GM12878 (cell line): ENCODE measurements at regions not wholly inside any gene's neighbourhood (a gene's known extent, or its start where the extent isn't known, plus 50 kb on each side); places are given as distances from the start of the nearest gene placed in this dataset.

Source experiments
- ATAC-seq: fragments of 200-7000 bp; cut with Tn5 transposase; 3 replicates; pipeline ENCODE4 v1.9.1; 2020; ENCODE audit warnings: mild to moderate bottlenecking, moderate library complexity
- BruUV-seq: library from RNA; stranded (reverse); fragments of 400-500 nt; replicated peaks from 2 replicates; lab custom pipeline; 2021; lab: Mats Ljungman, UMichigan
- CTCF ChIA-PET: fragments of 300-600 bp; sonication (Branson Sonifier 250); formaldehyde crosslinking; extraction: SDS; loops from one replicate; lab custom pipeline; 2021; ENCODE audit warnings: inconsistent platforms; lab: Yijun Ruan, JAX
- POLR2A ChIA-PET: fragments of 350-600 bp; formaldehyde crosslinking; extraction: SDS; loops from one replicate; lab custom pipeline; 2021; ENCODE audit warnings: inconsistent platforms; lab: Charles Lee
- RAD21 ChIA-PET: fragments of 300-600 bp; sonication (Branson Sonifier 250); formaldehyde crosslinking; loops from one replicate; lab custom pipeline; 2023; ENCODE audit warnings: antibody characterized with exemption; ENCODE audit not compliant: unreplicated experiment; lab: Charles Lee
- SMC1A ChIA-PET: fragments of 300-600 bp; sonication (Branson Sonifier 250); formaldehyde crosslinking; loops from one replicate; lab custom pipeline; 2023; ENCODE audit not compliant: unreplicated experiment, uncharacterized antibody; lab: Charles Lee
- DNase-seq: peaks from one replicate; pipeline ENCODE4 v3.0.0-alpha.2; 2011; ENCODE audit warnings: low read depth, low spot score
- FAIRE-seq: peaks from 3 replicates; lab custom pipeline; 2011; peaks lifted over from hg19 to GRCh38; lab: Jason Lieb, UNC
- H2AFZ ChIP-seq: 2 replicates; pipeline ENCODE4 v1.6.0; 2011; ENCODE audit warnings: low read depth, low read length, control low read depth; ENCODE audit not compliant: control insufficient read depth
- H3K27ac ChIP-seq: 2 replicates; pipeline ENCODE4 v1.5.1; 2011; ENCODE audit warnings: control low read depth; ENCODE audit not compliant: control insufficient read depth, insufficient read depth
- H3K27me3 ChIP-seq, 2 experiments: replicated peaks in 1 of 2; 2 replicates each; pipeline versions ENCODE4 v1.6.0 to v1.6.1; 2011; ENCODE audit warnings: low read length in 1 of 2; ENCODE audit not compliant: control insufficient read depth in 2 of 2, insufficient read depth in 2 of 2
- H3K36me3 ChIP-seq, 2 experiments: 2 replicates each; pipeline ENCODE4 v1.5.1; 2011; ENCODE audit warnings: low read length in 1 of 2; ENCODE audit not compliant: control insufficient read depth in 2 of 2, insufficient read depth in 2 of 2
- H3K4me1 ChIP-seq: 2 replicates; pipeline ENCODE4 v1.6.1; 2011; ENCODE audit warnings: mild to moderate bottlenecking, low read length, moderate library complexity, mixed read lengths; ENCODE audit not compliant: control insufficient read depth, insufficient read depth
- H3K4me2 ChIP-seq: 2 replicates; pipeline ENCODE4 v1.6.0; 2011; ENCODE audit warnings: control low read depth; ENCODE audit not compliant: control insufficient read depth, insufficient read depth
- H3K4me3 ChIP-seq: fragments of 200-600 bp; sonication (generic); 2 replicates; pipeline ENCODE4 v1.5.1; 2016
- H3K79me2 ChIP-seq: 2 replicates; pipeline ENCODE4 v1.6.0; 2011; ENCODE audit warnings: low read length; ENCODE audit not compliant: control insufficient read depth, insufficient read depth
- H3K9ac ChIP-seq: 2 replicates; pipeline ENCODE4 v1.8.0; 2011; ENCODE audit warnings: low read length, control low read depth, mixed read lengths; ENCODE audit not compliant: control insufficient read depth, insufficient read depth
- H3K9me3 ChIP-seq: replicated peaks from 3 replicates; pipeline ENCODE4 v1.5.1; 2011; ENCODE audit warnings: mild to moderate bottlenecking, low read length; ENCODE audit not compliant: control insufficient read depth, insufficient read depth
- H4K20me1 ChIP-seq: 2 replicates; pipeline ENCODE4 v1.6.0; 2011; ENCODE audit not compliant: control insufficient read depth, insufficient read depth
- ASH2L ChIP-seq: fragments of 300-600, 200-600 bp; sonication (generic); IDR thresholded peaks from 2 replicates; pipeline ENCODE4 v1.6.1; 2017; ENCODE audit warnings: low read depth, mild to moderate bottlenecking, borderline replicate concordance
- CHD1 ChIP-seq: IDR thresholded peaks from 2 replicates; pipeline ENCODE4 v1.6.1; 2012; ENCODE audit warnings: low read depth, low read length, improper control_type of control experiment
- CHD2 ChIP-seq: IDR thresholded peaks from 2 replicates; pipeline ENCODE4 v1.6.1; 2011; ENCODE audit warnings: low read depth, low read length, improper control_type of control experiment, borderline replicate concordance
- CREB1 ChIP-seq: IDR thresholded peaks from 2 replicates; pipeline ENCODE4 v1.6.1; 2012; ENCODE audit warnings: low read depth, mild to moderate bottlenecking, inconsistent platforms
- ETV6 ChIP-seq, 2 experiments: fragments of 450-650 bp in 1 of 2; IDR thresholded peaks in 1 of 2; conservative IDR thresholded peaks in 1 of 2; 2 replicates each; pipeline ENCODE4 v1.6.1; 2014; ENCODE audit warnings: antibody characterized with exemption in 1 of 2, borderline replicate concordance in 1 of 2, low read depth in 1 of 2, mild to moderate bottlenecking in 1 of 2, moderate library complexity in 1 of 2
- GATAD2B ChIP-seq: fragments of 450-650 bp; conservative IDR thresholded peaks from 2 replicates; pipeline ENCODE4 v1.6.1; 2017; ENCODE audit warnings: low read depth, mild to moderate bottlenecking, moderate library complexity
- IKZF2 ChIP-seq, 2 experiments: fragments of 450-650 bp; IDR thresholded peaks; 2 replicates each; pipeline ENCODE4 v1.6.1; 2017; ENCODE audit warnings: mild to moderate bottlenecking in 2 of 2, moderate library complexity in 2 of 2
- SMAD1 ChIP-seq: fragments of 450-650 bp; IDR thresholded peaks from 2 replicates; pipeline ENCODE4 v1.6.1; 2018; ENCODE audit warnings: mild to moderate bottlenecking, low read depth; ENCODE audit not compliant: partially characterized antibody
- SMC3 ChIP-seq: IDR thresholded peaks from 2 replicates; pipeline ENCODE4 v1.6.1; 2011; ENCODE audit warnings: low read length, improper control_type of control experiment, borderline replicate concordance
- SP1 ChIP-seq: IDR thresholded peaks from one replicate; pipeline ENCODE4 v1.6.1; 2011; ENCODE audit warnings: low read depth, low read length
- SREBF1 ChIP-seq: IDR thresholded peaks from 2 replicates; pipeline ENCODE4 v1.6.1; 2012; ENCODE audit warnings: mild to moderate bottlenecking, low read length
- TARDBP ChIP-seq: IDR thresholded peaks from 2 replicates; pipeline ENCODE4 v1.6.1; 2016; ENCODE audit warnings: borderline replicate concordance
- TCF12 ChIP-seq: IDR thresholded peaks from 2 replicates; pipeline ENCODE4 v1.6.1; 2011; ENCODE audit warnings: low read depth, mild to moderate bottlenecking, low read length
- ZBTB4 ChIP-seq: fragments of 450-650 bp; formaldehyde crosslinking; IDR thresholded peaks from 2 replicates; pipeline ENCODE4 v1.4.0; 2022; ENCODE audit warnings: mild to moderate bottlenecking, moderate library complexity
- WGBS: methylation state at CpG from one replicate; pipeline ENCODE4 v1.1.6; 2016; ENCODE audit warnings: low lambda C conversion rate; ENCODE audit not compliant: insufficient replicate concordance, insufficient coverage; ENCODE audit errors: missing lambda C conversion rate; 5-methylcytosine and 5-hydroxymethylcytosine counted together
- in situ Hi-C: fragments of 300-500 bp; cut with MboI; formaldehyde crosslinking; loops from 9 replicates; pipeline ENCODE4 v1.14.3; 2018; ENCODE audit warnings: mixed read lengths
- intact Hi-C: fragments of 100-400 bp; cut with micrococcal nuclease; formaldehyde crosslinking; loops from one replicate; pipeline ENCODE4 v1.14.2; 2022; ENCODE audit not compliant: unreplicated experiment

GRCh38 chr17:71793518-71793917 lies 327.3 kb upstream of the SOX9 start:
- no peak for FAIRE-seq
- POLR2A ChIA-PET, result no interaction called here

More at GRCh38 chr17:71793518-71793917, 327.3 kb upstream of the SOX9 start:
- Histone ChIP-seq H3K4me2 (no peak overlapping the region), H3K36me3 (no peaks in the 10 kb centered on the region), H3K79me2 (no peaks in the 10 kb centered on the region), H4K20me1 (no peaks in the 10 kb centered on the region), H3K27me3 (no peaks in the 10 kb centered on the region), H2AFZ (no peak overlapping the region), H3K4me3 (no peak overlapping the region), H3K9me3 (no peaks in the 10 kb centered on the region), H3K9ac (no peak overlapping the region), H3K4me1 (no peaks in the 10 kb centered on the region), H3K27ac (no peak overlapping the region)
- ChIA-PET RAD21 (no interaction called here), CTCF (no interaction called here), SMC1A (no interaction called here)
- TF ChIP-seq ETV6 (conservative IDR thresholded peaks at IDR 0.05 in 1 of 2, IDR thresholded peaks at IDR 0.05 in 1 of 2; ENCODE audit: borderline replicate concordance in 1 of 2, low read depth in 1 of 2) (no peak), SMC3 (no peak), CHD1 (no peak), SREBF1 (no peak), TARDBP (no peak), SP1 (no peak), ASH2L (no peak), CHD2 (no peak), TCF12 (no peak), IKZF2 (IDR thresholded peaks at IDR 0.05) (no peak), GATAD2B (no peak), ZBTB4 (no peak), SMAD1 (no peak), CREB1 (no peak)
- ATAC-seq, result no peak
- no TSS peak for BruUV-seq
- intact Hi-C loops, result no loop called here
- 21% methylated on average over 2 of the region's 2 CpGs for WGBS
- in situ Hi-C loops, result no loop called here
- no peak for DNase-seq
